ENCODE measurements at regions not wholly inside any gene's neighbourhood (a gene's known extent, or its start where the extent isn't known, plus 50 kb on each side); places are given as distances from the start of the nearest gene placed in this dataset.

DNA sequence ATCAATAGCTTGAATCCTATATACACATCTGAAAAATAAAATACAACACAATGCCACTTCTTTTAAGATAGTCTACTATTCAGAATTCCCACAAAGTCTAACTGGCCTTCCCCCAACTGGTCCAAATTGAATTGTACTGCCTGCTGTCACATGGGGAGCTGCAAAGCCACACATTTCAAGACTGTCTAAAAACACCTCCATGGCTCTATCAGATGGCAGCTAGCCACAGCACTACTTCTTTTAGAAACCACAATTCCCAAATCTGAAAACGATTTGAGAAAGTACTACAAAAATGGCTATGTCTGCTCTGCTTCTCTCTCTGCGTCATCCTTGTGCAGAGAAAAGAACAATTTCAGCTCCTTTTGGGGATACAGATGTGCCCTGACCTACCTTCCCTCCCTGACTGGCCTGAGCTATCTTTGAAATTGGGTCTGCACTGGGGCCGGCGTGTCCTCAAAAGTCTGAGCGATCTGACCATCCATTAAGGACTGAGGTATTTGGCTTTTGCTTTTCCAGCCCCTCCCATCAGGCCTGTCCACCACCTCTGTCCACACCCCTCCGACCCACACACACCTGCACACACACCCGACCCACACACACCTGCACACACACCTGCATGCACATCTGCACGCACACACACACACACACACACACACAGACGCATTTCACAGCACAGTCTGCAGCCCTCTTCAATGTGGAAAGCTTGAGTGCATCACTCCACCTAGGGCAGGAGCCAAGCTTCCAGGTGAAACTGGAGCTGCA, 68.6 kb upstream of the IPO5 start (continued):
- TF ChIP-seq, protein P1, sequence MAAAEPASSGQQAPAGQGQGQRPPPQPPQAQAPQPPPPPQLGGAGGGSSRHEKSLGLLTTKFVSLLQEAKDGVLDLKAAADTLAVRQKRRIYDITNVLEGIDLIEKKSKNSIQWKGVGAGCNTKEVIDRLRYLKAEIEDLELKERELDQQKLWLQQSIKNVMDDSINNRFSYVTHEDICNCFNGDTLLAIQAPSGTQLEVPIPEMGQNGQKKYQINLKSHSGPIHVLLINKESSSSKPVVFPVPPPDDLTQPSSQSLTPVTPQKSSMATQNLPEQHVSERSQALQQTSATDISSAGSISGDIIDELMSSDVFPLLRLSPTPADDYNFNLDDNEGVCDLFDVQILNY (CRISPR knock-in tag; IDR thresholded peaks at IDR 0.05), result no peak
- TF ChIP-seq, protein P2, sequence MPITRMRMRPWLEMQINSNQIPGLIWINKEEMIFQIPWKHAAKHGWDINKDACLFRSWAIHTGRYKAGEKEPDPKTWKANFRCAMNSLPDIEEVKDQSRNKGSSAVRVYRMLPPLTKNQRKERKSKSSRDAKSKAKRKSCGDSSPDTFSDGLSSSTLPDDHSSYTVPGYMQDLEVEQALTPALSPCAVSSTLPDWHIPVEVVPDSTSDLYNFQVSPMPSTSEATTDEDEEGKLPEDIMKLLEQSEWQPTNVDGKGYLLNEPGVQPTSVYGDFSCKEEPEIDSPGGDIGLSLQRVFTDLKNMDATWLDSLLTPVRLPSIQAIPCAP (CRISPR knock-in tag; IDR thresholded peaks at IDR 0.05), result no peak

DNA sequence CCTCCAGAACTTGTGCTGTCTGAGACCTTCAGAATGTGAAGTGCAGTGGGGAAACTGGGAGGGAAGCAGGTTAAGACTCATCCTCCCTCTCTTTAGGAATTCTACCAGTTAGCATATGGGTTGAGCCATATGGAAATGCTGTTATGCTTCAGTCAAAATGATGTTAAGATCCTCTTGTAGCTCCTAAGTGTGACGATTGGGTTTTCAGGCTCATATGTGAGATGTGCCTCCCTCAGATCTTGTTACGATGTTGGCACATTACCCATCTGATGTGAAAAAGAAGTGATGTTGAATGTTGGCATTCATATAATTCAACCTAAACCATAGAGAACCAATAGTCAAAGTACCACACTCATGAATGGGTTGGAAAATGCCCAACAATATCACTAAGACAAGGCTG, 67.8 kb upstream of the IPO5 start:
- Mint-ChIP-seq H3K27ac (no peak overlapping the region), H3K4me3 (no peak overlapping the region), H3K4me1 (peaks cover 1% of the 10 kb centered on the region; the same call in 1 of the 2 replicates), H3K36me3 (no peaks in the 10 kb centered on the region), H3K27me3 (ENCODE audit: low read depth) (no peaks in the 10 kb centered on the region), H3K9me3 (peaks cover 9% of the 10 kb centered on the region)
- DNase-seq (ENCODE audit: low spot score), result no peak
- TF ChIP-seq, protein P3, sequence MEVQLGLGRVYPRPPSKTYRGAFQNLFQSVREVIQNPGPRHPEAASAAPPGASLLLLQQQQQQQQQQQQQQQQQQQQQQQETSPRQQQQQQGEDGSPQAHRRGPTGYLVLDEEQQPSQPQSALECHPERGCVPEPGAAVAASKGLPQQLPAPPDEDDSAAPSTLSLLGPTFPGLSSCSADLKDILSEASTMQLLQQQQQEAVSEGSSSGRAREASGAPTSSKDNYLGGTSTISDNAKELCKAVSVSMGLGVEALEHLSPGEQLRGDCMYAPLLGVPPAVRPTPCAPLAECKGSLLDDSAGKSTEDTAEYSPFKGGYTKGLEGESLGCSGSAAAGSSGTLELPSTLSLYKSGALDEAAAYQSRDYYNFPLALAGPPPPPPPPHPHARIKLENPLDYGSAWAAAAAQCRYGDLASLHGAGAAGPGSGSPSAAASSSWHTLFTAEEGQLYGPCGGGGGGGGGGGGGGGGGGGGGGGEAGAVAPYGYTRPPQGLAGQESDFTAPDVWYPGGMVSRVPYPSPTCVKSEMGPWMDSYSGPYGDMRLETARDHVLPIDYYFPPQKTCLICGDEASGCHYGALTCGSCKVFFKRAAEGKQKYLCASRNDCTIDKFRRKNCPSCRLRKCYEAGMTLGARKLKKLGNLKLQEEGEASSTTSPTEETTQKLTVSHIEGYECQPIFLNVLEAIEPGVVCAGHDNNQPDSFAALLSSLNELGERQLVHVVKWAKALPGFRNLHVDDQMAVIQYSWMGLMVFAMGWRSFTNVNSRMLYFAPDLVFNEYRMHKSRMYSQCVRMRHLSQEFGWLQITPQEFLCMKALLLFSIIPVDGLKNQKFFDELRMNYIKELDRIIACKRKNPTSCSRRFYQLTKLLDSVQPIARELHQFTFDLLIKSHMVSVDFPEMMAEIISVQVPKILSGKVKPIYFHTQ (CRISPR knock-in tag; IDR thresholded peaks at IDR 0.05), result no peak
- TF ChIP-seq, protein P4, sequence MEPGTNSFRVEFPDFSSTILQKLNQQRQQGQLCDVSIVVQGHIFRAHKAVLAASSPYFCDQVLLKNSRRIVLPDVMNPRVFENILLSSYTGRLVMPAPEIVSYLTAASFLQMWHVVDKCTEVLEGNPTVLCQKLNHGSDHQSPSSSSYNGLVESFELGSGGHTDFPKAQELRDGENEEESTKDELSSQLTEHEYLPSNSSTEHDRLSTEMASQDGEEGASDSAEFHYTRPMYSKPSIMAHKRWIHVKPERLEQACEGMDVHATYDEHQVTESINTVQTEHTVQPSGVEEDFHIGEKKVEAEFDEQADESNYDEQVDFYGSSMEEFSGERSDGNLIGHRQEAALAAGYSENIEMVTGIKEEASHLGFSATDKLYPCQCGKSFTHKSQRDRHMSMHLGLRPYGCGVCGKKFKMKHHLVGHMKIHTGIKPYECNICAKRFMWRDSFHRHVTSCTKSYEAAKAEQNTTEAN (CRISPR knock-in tag; IDR thresholded peaks at IDR 0.05), result no peak
- TF ChIP-seq SP1 (CRISPR knock-in tag; conservative IDR thresholded peaks at IDR 0.05) (no peak), GRHL2 (CRISPR knock-in tag; IDR thresholded peaks at IDR 0.05; ENCODE audit: insufficient replicate concordance, severe bottlenecking) (no peak), TEAD4 (CRISPR knock-in tag; IDR thresholded peaks at IDR 0.05) (no peak), OVOL2 (CRISPR knock-in tag; IDR thresholded peaks at IDR 0.05; ENCODE audit: borderline replicate concordance) (no peak)
- TF ChIP-seq, protein P5, sequence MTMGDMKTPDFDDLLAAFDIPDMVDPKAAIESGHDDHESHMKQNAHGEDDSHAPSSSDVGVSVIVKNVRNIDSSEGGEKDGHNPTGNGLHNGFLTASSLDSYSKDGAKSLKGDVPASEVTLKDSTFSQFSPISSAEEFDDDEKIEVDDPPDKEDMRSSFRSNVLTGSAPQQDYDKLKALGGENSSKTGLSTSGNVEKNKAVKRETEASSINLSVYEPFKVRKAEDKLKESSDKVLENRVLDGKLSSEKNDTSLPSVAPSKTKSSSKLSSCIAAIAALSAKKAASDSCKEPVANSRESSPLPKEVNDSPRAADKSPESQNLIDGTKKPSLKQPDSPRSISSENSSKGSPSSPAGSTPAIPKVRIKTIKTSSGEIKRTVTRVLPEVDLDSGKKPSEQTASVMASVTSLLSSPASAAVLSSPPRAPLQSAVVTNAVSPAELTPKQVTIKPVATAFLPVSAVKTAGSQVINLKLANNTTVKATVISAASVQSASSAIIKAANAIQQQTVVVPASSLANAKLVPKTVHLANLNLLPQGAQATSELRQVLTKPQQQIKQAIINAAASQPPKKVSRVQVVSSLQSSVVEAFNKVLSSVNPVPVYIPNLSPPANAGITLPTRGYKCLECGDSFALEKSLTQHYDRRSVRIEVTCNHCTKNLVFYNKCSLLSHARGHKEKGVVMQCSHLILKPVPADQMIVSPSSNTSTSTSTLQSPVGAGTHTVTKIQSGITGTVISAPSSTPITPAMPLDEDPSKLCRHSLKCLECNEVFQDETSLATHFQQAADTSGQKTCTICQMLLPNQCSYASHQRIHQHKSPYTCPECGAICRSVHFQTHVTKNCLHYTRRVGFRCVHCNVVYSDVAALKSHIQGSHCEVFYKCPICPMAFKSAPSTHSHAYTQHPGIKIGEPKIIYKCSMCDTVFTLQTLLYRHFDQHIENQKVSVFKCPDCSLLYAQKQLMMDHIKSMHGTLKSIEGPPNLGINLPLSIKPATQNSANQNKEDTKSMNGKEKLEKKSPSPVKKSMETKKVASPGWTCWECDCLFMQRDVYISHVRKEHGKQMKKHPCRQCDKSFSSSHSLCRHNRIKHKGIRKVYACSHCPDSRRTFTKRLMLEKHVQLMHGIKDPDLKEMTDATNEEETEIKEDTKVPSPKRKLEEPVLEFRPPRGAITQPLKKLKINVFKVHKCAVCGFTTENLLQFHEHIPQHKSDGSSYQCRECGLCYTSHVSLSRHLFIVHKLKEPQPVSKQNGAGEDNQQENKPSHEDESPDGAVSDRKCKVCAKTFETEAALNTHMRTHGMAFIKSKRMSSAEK (CRISPR knock-in tag; IDR thresholded peaks at IDR 0.05; ENCODE audit: borderline replicate concordance), result no peak
- TF ChIP-seq, protein P6, sequence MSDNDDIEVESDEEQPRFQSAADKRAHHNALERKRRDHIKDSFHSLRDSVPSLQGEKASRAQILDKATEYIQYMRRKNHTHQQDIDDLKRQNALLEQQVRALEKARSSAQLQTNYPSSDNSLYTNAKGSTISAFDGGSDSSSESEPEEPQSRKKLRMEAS (CRISPR knock-in tag; IDR thresholded peaks at IDR 0.05), result no peak
- TF ChIP-seq, protein P7, sequence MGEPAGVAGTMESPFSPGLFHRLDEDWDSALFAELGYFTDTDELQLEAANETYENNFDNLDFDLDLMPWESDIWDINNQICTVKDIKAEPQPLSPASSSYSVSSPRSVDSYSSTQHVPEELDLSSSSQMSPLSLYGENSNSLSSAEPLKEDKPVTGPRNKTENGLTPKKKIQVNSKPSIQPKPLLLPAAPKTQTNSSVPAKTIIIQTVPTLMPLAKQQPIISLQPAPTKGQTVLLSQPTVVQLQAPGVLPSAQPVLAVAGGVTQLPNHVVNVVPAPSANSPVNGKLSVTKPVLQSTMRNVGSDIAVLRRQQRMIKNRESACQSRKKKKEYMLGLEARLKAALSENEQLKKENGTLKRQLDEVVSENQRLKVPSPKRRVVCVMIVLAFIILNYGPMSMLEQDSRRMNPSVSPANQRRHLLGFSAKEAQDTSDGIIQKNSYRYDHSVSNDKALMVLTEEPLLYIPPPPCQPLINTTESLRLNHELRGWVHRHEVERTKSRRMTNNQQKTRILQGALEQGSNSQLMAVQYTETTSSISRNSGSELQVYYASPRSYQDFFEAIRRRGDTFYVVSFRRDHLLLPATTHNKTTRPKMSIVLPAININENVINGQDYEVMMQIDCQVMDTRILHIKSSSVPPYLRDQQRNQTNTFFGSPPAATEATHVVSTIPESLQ (CRISPR knock-in tag; IDR thresholded peaks at IDR 0.05), result no peak
- TF ChIP-seq, protein P8, sequence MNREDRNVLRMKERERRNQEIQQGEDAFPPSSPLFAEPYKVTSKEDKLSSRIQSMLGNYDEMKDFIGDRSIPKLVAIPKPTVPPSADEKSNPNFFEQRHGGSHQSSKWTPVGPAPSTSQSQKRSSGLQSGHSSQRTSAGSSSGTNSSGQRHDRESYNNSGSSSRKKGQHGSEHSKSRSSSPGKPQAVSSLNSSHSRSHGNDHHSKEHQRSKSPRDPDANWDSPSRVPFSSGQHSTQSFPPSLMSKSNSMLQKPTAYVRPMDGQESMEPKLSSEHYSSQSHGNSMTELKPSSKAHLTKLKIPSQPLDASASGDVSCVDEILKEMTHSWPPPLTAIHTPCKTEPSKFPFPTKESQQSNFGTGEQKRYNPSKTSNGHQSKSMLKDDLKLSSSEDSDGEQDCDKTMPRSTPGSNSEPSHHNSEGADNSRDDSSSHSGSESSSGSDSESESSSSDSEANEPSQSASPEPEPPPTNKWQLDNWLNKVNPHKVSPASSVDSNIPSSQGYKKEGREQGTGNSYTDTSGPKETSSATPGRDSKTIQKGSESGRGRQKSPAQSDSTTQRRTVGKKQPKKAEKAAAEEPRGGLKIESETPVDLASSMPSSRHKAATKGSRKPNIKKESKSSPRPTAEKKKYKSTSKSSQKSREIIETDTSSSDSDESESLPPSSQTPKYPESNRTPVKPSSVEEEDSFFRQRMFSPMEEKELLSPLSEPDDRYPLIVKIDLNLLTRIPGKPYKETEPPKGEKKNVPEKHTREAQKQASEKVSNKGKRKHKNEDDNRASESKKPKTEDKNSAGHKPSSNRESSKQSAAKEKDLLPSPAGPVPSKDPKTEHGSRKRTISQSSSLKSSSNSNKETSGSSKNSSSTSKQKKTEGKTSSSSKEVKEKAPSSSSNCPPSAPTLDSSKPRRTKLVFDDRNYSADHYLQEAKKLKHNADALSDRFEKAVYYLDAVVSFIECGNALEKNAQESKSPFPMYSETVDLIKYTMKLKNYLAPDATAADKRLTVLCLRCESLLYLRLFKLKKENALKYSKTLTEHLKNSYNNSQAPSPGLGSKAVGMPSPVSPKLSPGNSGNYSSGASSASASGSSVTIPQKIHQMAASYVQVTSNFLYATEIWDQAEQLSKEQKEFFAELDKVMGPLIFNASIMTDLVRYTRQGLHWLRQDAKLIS (CRISPR knock-in tag; IDR thresholded peaks at IDR 0.05; ENCODE audit: borderline replicate concordance), result no peak
- ATAC-seq, result no peak
- CTCF ChIA-PET, result no interaction called here
- POLR2A ChIA-PET, result no interaction called here
